ENCODE measurements at regions not wholly inside any gene's neighbourhood (a gene's known extent, or its start where the extent isn't known, plus 50 kb on each side); places are given as distances from the start of the nearest gene placed in this dataset.

DNA sequence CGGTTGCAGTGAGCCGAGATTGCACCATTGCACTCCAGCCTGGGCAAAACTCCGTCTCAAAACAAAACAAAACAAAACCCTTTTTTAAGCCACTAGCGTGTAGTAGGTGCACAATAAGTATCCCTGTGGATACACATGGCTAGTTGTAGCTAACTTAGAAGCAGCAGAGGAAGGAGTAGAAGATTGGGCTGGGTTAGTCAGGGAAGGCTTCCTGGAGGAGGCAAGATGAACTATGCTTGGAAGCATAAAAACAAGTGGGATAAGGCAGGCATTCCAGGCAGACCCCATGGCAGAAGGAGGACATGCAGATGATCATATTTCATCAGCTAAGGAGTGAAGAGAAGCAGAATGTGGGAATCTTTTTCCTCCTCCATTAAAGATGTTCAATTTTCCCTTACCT lies 83.4 kb downstream of the IRX5 start:
- 89 to 94% methylated on average over 4 of the region's 4 CpGs for WGBS, 2 donors
- Histone ChIP-seq H3K4me3 (no peak overlapping the region), H3K4me1 (no peaks in the 10 kb centered on the region), H3K9me3 (peaks cover 0 to 3% (median 0%) of the 10 kb centered on the region in 4 donors), H3K36me3 (no peaks in the 10 kb centered on the region), H3K27me3 (no peaks in the 10 kb centered on the region), H3K27ac (no peak overlapping the region)
- TF ChIP-seq POLR2A (IDR thresholded peaks at IDR 0.05) (no peak), EP300 (IDR thresholded peaks at IDR 0.05) (no peak)
- TF ChIP-seq, protein P1, sequence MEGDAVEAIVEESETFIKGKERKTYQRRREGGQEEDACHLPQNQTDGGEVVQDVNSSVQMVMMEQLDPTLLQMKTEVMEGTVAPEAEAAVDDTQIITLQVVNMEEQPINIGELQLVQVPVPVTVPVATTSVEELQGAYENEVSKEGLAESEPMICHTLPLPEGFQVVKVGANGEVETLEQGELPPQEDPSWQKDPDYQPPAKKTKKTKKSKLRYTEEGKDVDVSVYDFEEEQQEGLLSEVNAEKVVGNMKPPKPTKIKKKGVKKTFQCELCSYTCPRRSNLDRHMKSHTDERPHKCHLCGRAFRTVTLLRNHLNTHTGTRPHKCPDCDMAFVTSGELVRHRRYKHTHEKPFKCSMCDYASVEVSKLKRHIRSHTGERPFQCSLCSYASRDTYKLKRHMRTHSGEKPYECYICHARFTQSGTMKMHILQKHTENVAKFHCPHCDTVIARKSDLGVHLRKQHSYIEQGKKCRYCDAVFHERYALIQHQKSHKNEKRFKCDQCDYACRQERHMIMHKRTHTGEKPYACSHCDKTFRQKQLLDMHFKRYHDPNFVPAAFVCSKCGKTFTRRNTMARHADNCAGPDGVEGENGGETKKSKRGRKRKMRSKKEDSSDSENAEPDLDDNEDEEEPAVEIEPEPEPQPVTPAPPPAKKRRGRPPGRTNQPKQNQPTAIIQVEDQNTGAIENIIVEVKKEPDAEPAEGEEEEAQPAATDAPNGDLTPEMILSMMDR (IDR thresholded peaks at IDR 0.05) = no peak
- no peak for DNase-seq (ENCODE audit: low spot score in 2 of 2)

DNA sequence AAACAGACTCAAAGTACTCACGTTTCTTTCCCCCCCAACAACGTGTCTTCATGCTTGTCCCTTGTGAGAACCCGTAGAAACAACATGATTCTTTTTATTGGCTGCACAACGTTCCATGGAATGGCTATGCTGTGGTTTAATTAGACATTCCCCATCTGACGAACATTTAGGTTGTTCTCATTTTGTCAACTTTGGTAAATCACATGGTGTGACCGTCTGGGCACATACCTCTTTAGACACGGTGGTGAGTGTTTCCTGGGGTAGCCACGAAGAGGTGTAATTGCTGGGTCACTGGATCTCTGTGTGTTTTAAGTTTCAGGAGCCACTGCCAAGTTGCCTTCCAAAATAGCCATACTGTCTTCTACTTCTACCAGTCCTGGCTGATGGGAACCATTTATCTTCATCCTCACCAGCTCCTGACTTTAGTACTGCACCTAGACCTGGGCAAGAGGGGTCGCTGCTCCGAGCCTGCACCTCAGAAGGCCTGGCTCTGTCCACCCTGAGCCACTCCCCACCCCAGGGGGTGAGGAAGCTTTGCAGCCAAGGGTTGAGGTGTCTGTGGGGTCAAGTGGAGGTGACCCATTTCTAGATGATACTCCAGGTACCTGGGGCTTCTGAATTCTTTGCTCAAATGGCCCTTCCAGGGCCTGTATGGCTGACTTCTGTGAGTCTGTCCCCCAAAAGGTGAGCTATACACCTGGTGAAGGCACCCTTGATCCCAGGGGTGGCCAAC lies 84.7 kb downstream of the IRX5 start:
- no peak overlapping the region for H3K4me3 ChIP-seq
- 57 to 64% methylated on average over 10 of the region's 10 CpGs for WGBS, 2 donors

GRCh38 chr16:55016515-55016914 lies 85.8 kb downstream of the IRX5 start:
- no peaks in the 10 kb centered on the region for H3K27me3 ChIP-seq
- peaks cover 0 to 11% (median 0%) of the 10 kb centered on the region in 4 donors for H3K9me3 ChIP-seq
- H3K4me3 ChIP-seq = no peak overlapping the region
- no peaks in the 10 kb centered on the region for H3K36me3 ChIP-seq
- H3K27ac ChIP-seq = no peak overlapping the region
- H3K4me1 ChIP-seq = no peaks in the 10 kb centered on the region
- DNase-seq (ENCODE audit: low spot score in 2 of 2) = no peak
- TF ChIP-seq EP300 (IDR thresholded peaks at IDR 0.05) (no peak), POLR2A (IDR thresholded peaks at IDR 0.05) (no peak)
- TF ChIP-seq, protein P1 (IDR thresholded peaks at IDR 0.05) = no peak
- WGBS, 2 donors = 65 to 78% methylated on average over 9 of the region's 9 CpGs

More for the DNA sequence above, 84.7 kb downstream of the IRX5 start:
- H3K4me1 ChIP-seq = no peaks in the 10 kb centered on the region
- TF ChIP-seq, protein P1 (IDR thresholded peaks at IDR 0.05) = no peak
- TF ChIP-seq EP300 (IDR thresholded peaks at IDR 0.05) = no peak
- no peak for TF ChIP-seq POLR2A (IDR thresholded peaks at IDR 0.05)
- no peaks in the 10 kb centered on the region for H3K36me3 ChIP-seq
- H3K9me3 ChIP-seq = peaks cover 0 to 3% (median 0%) of the 10 kb centered on the region in 4 donors
- no peak overlapping the region for H3K27ac ChIP-seq
- no peaks in the 10 kb centered on the region for H3K27me3 ChIP-seq
- DNase-seq (ENCODE audit: low spot score in 2 of 2) = no peak

DNA sequence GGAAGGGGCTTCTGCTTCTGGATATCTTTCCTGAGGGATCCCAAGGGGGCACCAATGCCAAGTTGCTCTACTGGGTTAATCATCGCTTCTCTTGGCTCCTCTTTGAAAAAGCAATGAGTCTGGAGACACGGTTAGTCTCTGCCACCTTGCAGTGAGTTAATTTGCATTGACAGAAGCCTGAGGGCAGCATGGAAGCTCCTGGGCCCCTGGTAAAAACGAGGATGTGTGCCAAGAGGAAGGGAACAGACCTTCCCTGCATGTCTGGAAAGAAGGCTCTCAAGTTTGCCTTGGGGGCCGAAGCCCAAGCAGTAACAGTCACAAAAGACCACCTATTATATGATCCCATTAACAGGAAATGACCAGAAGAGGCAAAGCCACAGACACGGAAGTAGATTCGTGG lies 86.7 kb downstream of the IRX5 start:
- Histone ChIP-seq H3K4me1 (no peaks in the 10 kb centered on the region), H3K4me3 (no peak overlapping the region), H3K27ac (no peak overlapping the region), H3K27me3 (no peaks in the 10 kb centered on the region), H3K9me3 (peaks cover 0 to 17% (median 0%) of the 10 kb centered on the region in 4 donors), H3K36me3 (no peaks in the 10 kb centered on the region)
- TF ChIP-seq, protein P1 (IDR thresholded peaks at IDR 0.05) = no peak
- TF ChIP-seq POLR2A (IDR thresholded peaks at IDR 0.05) (no peak), EP300 (IDR thresholded peaks at IDR 0.05) (no peak)
- WGBS, 2 donors = 46% methylated on average over 6 of the region's 6 CpGs
- no peak for DNase-seq (ENCODE audit: low spot score in 2 of 2)

- no peak overlapping the region for H3K4me3 ChIP-seq
- no peak for DNase-seq (ENCODE audit: low spot score in 2 of 2)
- WGBS, 2 donors = 87 to 95% methylated on average over 17 to 24 of the region's 24 CpGs
- no peaks in the 10 kb centered on the region for H3K36me3 ChIP-seq
- H3K4me1 ChIP-seq = no peaks in the 10 kb centered on the region
- TF ChIP-seq, protein P1 (IDR thresholded peaks at IDR 0.05) = no peak
- TF ChIP-seq EP300 (IDR thresholded peaks at IDR 0.05) (no peak), POLR2A (IDR thresholded peaks at IDR 0.05) (no peak)
- H3K9me3 ChIP-seq = peaks cover 0 to 18% (median 0%) of the 10 kb centered on the region in 4 donors
- H3K27me3 ChIP-seq = no peaks in the 10 kb centered on the region
- H3K27ac ChIP-seq = no peak overlapping the region
These were observed 88.2 kb downstream of the IRX5 start for GRCh38 chr16:55018881-55019280.

Data from tibial nerve (tissue), 4 donors.